K562 (cell line): ENCODE measurements at regions not wholly inside any gene's neighbourhood (a gene's known extent, or its start where the extent isn't known, plus 50 kb on each side); places are given as distances from the start of the nearest gene placed in this dataset.
A peak's percentile ranks its signal among the peaks of the same experiment; 100 is the strongest.

ENCODE experiments used
- CEBPB ChIP-seq: fragments of 450-650 bp; IDR thresholded peaks from 2 replicates; pipeline ENCODE4 v1.6.1; 2016; ENCODE audit warnings: missing genetic modification characterization, missing compliant biosample characterization
- CSDE1 ChIP-seq, 2 experiments: fragments of 450-650 bp; IDR thresholded peaks; 2 replicates each; pipeline ENCODE4 v1.6.1; 2016; ENCODE audit warnings: mild to moderate bottlenecking in 1 of 2
- ELF4 ChIP-seq: fragments of 450-650 bp; formaldehyde crosslinking; IDR thresholded peaks from 2 replicates; pipeline ENCODE4 v1.4.0; 2022; ENCODE audit warnings: missing genetic modification characterization
- EP400 ChIP-seq: fragments of 450-650 bp; IDR thresholded peaks from 2 replicates; pipeline ENCODE4 v1.6.1; 2017; ENCODE audit warnings: antibody characterized with exemption, mild to moderate bottlenecking, moderate library complexity
- ETV6 ChIP-seq, 3 experiments: fragments of 150-350 bp in 1 of 3; sonication (generic) in 1 of 3; formaldehyde crosslinking in 1 of 3; IDR thresholded peaks; 2 replicates each; pipeline versions ENCODE4 v1.6.1 to v1.8.0; 2014 to 2022; ENCODE audit warnings: borderline replicate concordance in 2 of 3, low read depth in 2 of 3, antibody characterized with exemption in 1 of 3, low read length in 1 of 3, mild to moderate bottlenecking in 1 of 3, missing genetic modification reagents in 1 of 3
- FOXA1 ChIP-seq: fragments of 450-650 bp; IDR thresholded peaks from 2 replicates; pipeline ENCODE4 v1.6.1; 2016; ENCODE audit warnings: mild to moderate bottlenecking, borderline replicate concordance
- RBM25 ChIP-seq: fragments of 200-400 bp; formaldehyde crosslinking; IDR thresholded peaks from 2 replicates; pipeline ENCODE4 v1.6.1; 2018; ENCODE audit warnings: low read length, low read depth, moderate library complexity; ENCODE audit not compliant: severe bottlenecking
- REST ChIP-seq, 2 experiments: fragments of 450-650 bp; formaldehyde crosslinking in 1 of 2; IDR thresholded peaks; 2 replicates each; pipeline versions ENCODE4 v1.4.0 to v1.6.1; 2014 to 2020; ENCODE audit warnings: mild to moderate bottlenecking in 2 of 2, borderline replicate concordance in 1 of 2, low read depth in 1 of 2
- SAFB ChIP-seq: fragments of 200-400 bp; formaldehyde crosslinking; IDR thresholded peaks from 2 replicates; pipeline ENCODE4 v1.6.1; 2017; ENCODE audit warnings: low read depth, low read length, borderline replicate concordance
- SAFB2 ChIP-seq: fragments of 200-400 bp; formaldehyde crosslinking; IDR thresholded peaks from 2 replicates; pipeline ENCODE4 v1.6.1; 2018; ENCODE audit warnings: borderline replicate concordance, low read length, low read depth, moderate library complexity; ENCODE audit not compliant: severe bottlenecking
- SOX6 ChIP-seq: fragments of 450-650 bp; IDR thresholded peaks from 2 replicates; pipeline ENCODE4 v1.6.1; 2014; ENCODE audit warnings: mild to moderate bottlenecking
- ZC3H4 ChIP-seq: sonication (generic); formaldehyde crosslinking; IDR thresholded peaks from 2 replicates; pipeline ENCODE4 v1.9.0; 2021; ENCODE audit warnings: missing genetic modification reagents, borderline replicate concordance
- ZNF316 ChIP-seq: fragments of 450-650 bp; IDR thresholded peaks from 2 replicates; pipeline ENCODE4 v1.6.1; 2016
- ZNF79 ChIP-seq: fragments of 250-450 bp; sonication (Bioruptor Pico); IDR thresholded peaks from 2 replicates; pipeline ENCODE4 v1.4.0; 2020; ENCODE audit warnings: low read depth, mild to moderate bottlenecking, moderate library complexity
- TF ChIP-seq, protein P1 (sequence below): sonication (generic); formaldehyde crosslinking; IDR thresholded peaks from 2 replicates; pipeline ENCODE4 v1.8.0; 2022; ENCODE audit warnings: mild to moderate bottlenecking, missing genetic modification reagents

DNA sequence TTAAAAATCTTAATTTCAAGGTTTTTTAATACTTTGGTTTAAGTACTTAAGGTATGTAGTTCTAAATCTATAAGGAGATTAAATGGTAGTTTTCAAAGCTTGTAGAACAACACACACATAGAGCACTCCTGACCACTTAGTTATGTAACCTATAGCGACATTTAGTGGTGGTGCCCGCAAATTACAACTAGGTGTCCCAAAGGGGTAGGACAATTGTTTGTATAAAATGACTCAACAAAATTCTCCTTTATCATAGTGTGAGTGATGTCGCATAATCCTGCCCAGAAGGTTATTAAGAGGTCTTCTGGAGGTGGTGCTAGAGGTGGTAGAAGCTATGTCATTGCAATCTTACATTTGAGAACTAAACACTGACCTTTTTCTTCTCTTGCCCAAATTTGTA is 373.0 kb upstream of the RASGEF1B start (continued):
- no peak for TF ChIP-seq SAFB
- TF ChIP-seq ZNF316: peak; percentile 93
- TF ChIP-seq SAFB2: no peak
- TF ChIP-seq CSDE1 (IDR thresholded peaks at IDR 0.05): no peak
- TF ChIP-seq REST (IDR thresholded peaks at IDR 0.05; ENCODE audit: borderline replicate concordance): peak; percentile 91
- no peak for TF ChIP-seq REST (CRISPR knock-in tag; IDR thresholded peaks at IDR 0.05; ENCODE audit: low read depth)
- no peak for TF ChIP-seq FOXA1
- TF ChIP-seq SOX6: peak; percentile 67
- no peak for TF ChIP-seq RBM25
- TF ChIP-seq, protein P1, sequence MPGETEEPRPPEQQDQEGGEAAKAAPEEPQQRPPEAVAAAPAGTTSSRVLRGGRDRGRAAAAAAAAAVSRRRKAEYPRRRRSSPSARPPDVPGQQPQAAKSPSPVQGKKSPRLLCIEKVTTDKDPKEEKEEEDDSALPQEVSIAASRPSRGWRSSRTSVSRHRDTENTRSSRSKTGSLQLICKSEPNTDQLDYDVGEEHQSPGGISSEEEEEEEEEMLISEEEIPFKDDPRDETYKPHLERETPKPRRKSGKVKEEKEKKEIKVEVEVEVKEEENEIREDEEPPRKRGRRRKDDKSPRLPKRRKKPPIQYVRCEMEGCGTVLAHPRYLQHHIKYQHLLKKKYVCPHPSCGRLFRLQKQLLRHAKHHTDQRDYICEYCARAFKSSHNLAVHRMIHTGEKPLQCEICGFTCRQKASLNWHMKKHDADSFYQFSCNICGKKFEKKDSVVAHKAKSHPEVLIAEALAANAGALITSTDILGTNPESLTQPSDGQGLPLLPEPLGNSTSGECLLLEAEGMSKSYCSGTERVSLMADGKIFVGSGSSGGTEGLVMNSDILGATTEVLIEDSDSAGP: no peak
- TF ChIP-seq EP400: no peak
- TF ChIP-seq ZC3H4 (CRISPR knock-in tag): no peak
- TF ChIP-seq ZNF79 (CRISPR knock-in tag): no peak
- no peak for TF ChIP-seq ETV6 (IDR thresholded peaks at IDR 0.05; ENCODE audit: borderline replicate concordance in 1 of 2, low read depth in 2 of 2, low read length in 1 of 2)
- TF ChIP-seq ETV6 (CRISPR knock-in tag; IDR thresholded peaks at IDR 0.05; ENCODE audit: borderline replicate concordance): no peak
- no peak for TF ChIP-seq ELF4 (CRISPR knock-in tag)
- no peak for TF ChIP-seq CEBPB (tag)
- TF ChIP-seq, all 486 proteins: peak for 22
